VCaP (cell line): ENCODE measurements at regions not wholly inside any gene's neighbourhood (a gene's known extent, or its start where the extent isn't known, plus 50 kb on each side); places are given as distances from the start of the nearest gene placed in this dataset.

Experiments used
- H3K27ac ChIP-seq: fragments of 450-650 bp; 2 replicates; pipeline ENCODE4 v1.5.1; 2017
- CTCF ChIP-seq: fragments of 450-650 bp; conservative IDR thresholded peaks from 2 replicates; pipeline ENCODE4 v1.5.1; 2017; ENCODE audit warnings: mild to moderate bottlenecking, moderate library complexity

- no peak for TF ChIP-seq CTCF
These were observed 109.2 kb upstream of the VRK2 start for GRCh38 chr2:57937456-57937855.

GRCh38 chr2:57941816-57942215 lies 104.8 kb upstream of the VRK2 start:
- no peak overlapping the region for H3K27ac ChIP-seq
- no peak for TF ChIP-seq CTCF

More at GRCh38 chr2:57937456-57937855, 109.2 kb upstream of the VRK2 start:
- H3K27ac ChIP-seq: no peak overlapping the region

- H3K27ac ChIP-seq: no peak overlapping the region
- no peak for TF ChIP-seq CTCF
These were observed 103.3 kb upstream of the VRK2 start for GRCh38 chr2:57943315-57943714.

DNA sequence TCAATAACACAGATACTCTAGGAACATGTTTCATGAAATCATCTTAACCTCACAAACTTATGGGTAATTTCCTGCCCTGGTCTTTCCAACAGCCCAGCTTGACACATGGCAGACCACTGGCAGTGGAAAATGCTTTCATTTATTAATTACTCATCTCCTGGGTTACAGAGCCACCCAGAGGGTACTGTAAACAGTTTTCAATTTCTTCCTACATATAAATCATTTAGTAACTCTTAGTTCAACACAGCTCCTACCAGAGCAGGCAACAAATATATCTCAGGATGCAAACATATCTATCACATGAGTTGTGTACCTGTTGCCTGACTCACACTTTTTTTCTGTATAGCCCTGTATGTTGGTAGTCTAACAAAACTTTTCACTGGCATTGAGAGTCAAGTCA lies 99.2 kb upstream of the VRK2 start:
- no peak overlapping the region for H3K27ac ChIP-seq
- TF ChIP-seq CTCF: no peak

DNA sequence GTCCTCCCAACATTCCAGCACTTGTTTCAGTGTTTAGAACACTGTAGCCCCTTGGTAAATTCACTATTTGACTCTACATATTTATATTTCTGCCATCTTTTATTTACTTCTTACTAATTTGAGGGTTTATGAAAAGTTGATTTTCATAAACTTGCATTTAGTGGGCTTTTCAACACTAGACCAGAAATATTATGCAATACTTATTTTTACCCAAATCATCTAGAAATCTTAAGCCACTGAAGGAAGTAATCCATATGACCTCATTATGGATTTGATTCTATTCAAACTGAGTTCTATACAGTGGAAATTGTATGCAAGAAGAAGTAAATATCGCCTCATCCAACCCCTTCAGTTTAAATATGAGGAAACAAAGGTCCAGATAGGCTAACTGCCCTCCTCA lies 92.6 kb upstream of the VRK2 start:
- no peak overlapping the region for H3K27ac ChIP-seq
- TF ChIP-seq CTCF: no peak

DNA sequence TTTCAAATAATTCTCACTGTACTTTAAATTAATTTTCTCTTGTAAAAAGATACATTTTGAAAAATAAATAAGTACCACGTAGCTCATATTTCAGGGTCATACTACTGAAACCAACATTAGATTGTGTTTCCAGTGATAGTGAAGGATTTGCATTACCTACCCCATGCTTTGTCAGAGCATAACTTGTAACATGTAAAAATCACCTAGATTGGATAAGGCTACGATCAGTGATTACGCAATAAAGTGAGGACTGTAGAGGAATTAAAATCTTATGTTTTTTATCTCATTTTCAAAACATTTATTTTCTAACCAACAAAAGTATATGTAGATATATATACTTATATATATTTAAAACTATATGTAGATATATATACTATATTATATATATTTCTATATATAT lies 89.4 kb upstream of the VRK2 start:
- no peak overlapping the region for H3K27ac ChIP-seq
- TF ChIP-seq CTCF: no peak

GRCh38 chr2:57959390-57959789 lies 87.2 kb upstream of the VRK2 start:
- no peak overlapping the region for H3K27ac ChIP-seq
- TF ChIP-seq CTCF: no peak

GRCh38 chr2:57962861-57963260 lies 83.7 kb upstream of the VRK2 start:
- no peak overlapping the region for H3K27ac ChIP-seq
- no peak for TF ChIP-seq CTCF
